MM.1S (cell line): ENCODE measurements at regions not wholly inside any gene's neighbourhood (a gene's known extent, or its start where the extent isn't known, plus 50 kb on each side); places are given as distances from the start of the nearest gene placed in this dataset.

Experiments
- DNase-seq: peaks from one replicate; pipeline ENCODE4 v3.0.0-alpha.2; 2015
- H2AFZ ChIP-seq: fragments of 300-600 bp; sonication (generic); 2 replicates; pipeline ENCODE4 v1.6.0; 2016; ENCODE audit warnings: antibody characterized with exemption, low read length
- H3F3A ChIP-seq: fragments of 300-600 bp; sonication (generic); 2 replicates; pipeline ENCODE4 v1.6.1; 2016; ENCODE audit warnings: mild to moderate bottlenecking, antibody characterized with exemption, low read length, moderate library complexity, mixed read lengths; ENCODE audit not compliant: insufficient read depth
- H3K27ac ChIP-seq: fragments of 300-600 bp; sonication (generic); 2 replicates; pipeline ENCODE4 v1.5.1; 2016; ENCODE audit warnings: mild to moderate bottlenecking, low read length
- H3K27me3 ChIP-seq: fragments of 300-600 bp; sonication (generic); replicated peaks from 2 replicates; pipeline ENCODE4 v1.6.0; 2016; ENCODE audit warnings: low read length; ENCODE audit not compliant: insufficient read depth
- H3K36me3 ChIP-seq: fragments of 300-600 bp; sonication (generic); replicated peaks from 2 replicates; pipeline ENCODE4 v1.6.1; 2016; ENCODE audit warnings: mild to moderate bottlenecking, low read length, mixed read lengths; ENCODE audit not compliant: insufficient read depth
- H3K4me1 ChIP-seq: fragments of 300-600 bp; sonication (generic); 2 replicates; pipeline ENCODE4 v1.6.1; 2016; ENCODE audit warnings: low read length, mixed read lengths
- H3K4me2 ChIP-seq: fragments of 300-600 bp; sonication (generic); 2 replicates; pipeline ENCODE4 v1.6.0; 2016; ENCODE audit warnings: low read depth, low read length
- H3K4me3 ChIP-seq: fragments of 300-600 bp; sonication (generic); 2 replicates; pipeline ENCODE4 v1.5.1; 2016; ENCODE audit warnings: low read length, mixed read lengths
- H3K79me2 ChIP-seq: fragments of 300-600 bp; sonication (generic); 2 replicates; pipeline ENCODE4 v1.6.1; 2016; ENCODE audit warnings: mixed run types, low read length, mixed read lengths
- H3K9ac ChIP-seq: fragments of 300-600 bp; sonication (generic); 2 replicates; pipeline ENCODE4 v1.6.1; 2016; ENCODE audit warnings: low read length, mixed read lengths
- H3K9me2 ChIP-seq: fragments of 300-600 bp; sonication (generic); replicated peaks from 2 replicates; pipeline ENCODE4 v1.6.1; 2016; ENCODE audit warnings: mild to moderate bottlenecking, low read length, mixed read lengths; ENCODE audit not compliant: insufficient read depth
- H3K9me3 ChIP-seq: fragments of 300-600 bp; sonication (generic); replicated peaks from 2 replicates; pipeline ENCODE4 v1.6.1; 2016; ENCODE audit warnings: mild to moderate bottlenecking, low read length, mixed read lengths; ENCODE audit not compliant: insufficient read depth
- H4K20me1 ChIP-seq: fragments of 300-600 bp; sonication (generic); 2 replicates; pipeline ENCODE4 v1.6.1; 2016; ENCODE audit warnings: mild to moderate bottlenecking, low read length, moderate library complexity, mixed read lengths; ENCODE audit not compliant: insufficient read depth
- CTCF ChIP-seq: fragments of 300-600 bp; sonication (generic); IDR thresholded peaks from 2 replicates; pipeline ENCODE4 v1.5.1; 2016; ENCODE audit warnings: antibody characterized with exemption, low read length, mixed read lengths
- EZH2 ChIP-seq: fragments of 300-600 bp; sonication (generic); optimal IDR thresholded peaks from 2 replicates; pipeline ENCODE3; 2017; ENCODE audit warnings: low read depth, mild to moderate bottlenecking, antibody characterized with exemption, low read length, mixed read lengths
- EZH2phosphoT487 ChIP-seq: fragments of 300-600 bp; sonication (generic); IDR thresholded peaks from 2 replicates; pipeline ENCODE4 v1.6.1; 2018; ENCODE audit warnings: antibody characterized with exemption, low read length

GRCh38 chr20:39243962-39244361, 281.8 kb downstream of the DHX35 start:
- Histone ChIP-seq H3K79me2 (no peaks in the 10 kb centered on the region), H3K36me3 (0 out of 2 replicates have a peak, but pooled peaks cover 3% of the 10 kb centered on the region), H3K4me1 (no peaks in the 10 kb centered on the region), H3F3A (no peaks in the 10 kb centered on the region), H3K9me3 (no peaks in the 10 kb centered on the region), H2AFZ (no peak overlapping the region), H3K27me3 (no peaks in the 10 kb centered on the region), H3K27ac (no peak overlapping the region), H3K9me2 (no peaks in the 10 kb centered on the region), H3K4me2 (no peak overlapping the region), H4K20me1 (no peaks in the 10 kb centered on the region), H3K4me3 (no peak overlapping the region), H3K9ac (no peak overlapping the region)
- DNase-seq, result no peak
- TF ChIP-seq EZH2, result no peak
- TF ChIP-seq EZH2phosphoT487, result no peak
- no peak for TF ChIP-seq CTCF

DNA sequence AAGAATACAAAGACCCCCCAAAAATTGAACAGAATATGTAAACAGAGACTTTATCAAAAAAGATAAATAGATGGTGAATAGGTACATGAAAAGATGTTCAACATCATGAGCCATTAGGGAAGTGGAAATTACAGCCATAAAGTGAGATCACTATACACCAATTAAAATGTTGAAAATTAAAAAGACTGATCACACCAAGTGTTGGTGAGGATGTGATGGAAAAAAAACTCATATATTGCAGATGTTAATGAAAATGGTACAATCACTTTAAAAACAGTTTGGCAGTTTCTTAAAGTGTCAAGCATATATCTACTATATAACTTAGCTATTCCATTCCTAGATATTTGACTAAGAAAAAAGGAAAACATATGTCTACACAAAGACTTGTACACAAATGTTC, 280.5 kb downstream of the DHX35 start:
- Histone ChIP-seq H3K9me3 (no peaks in the 10 kb centered on the region), H3F3A (no peaks in the 10 kb centered on the region), H3K4me1 (no peaks in the 10 kb centered on the region), H4K20me1 (no peaks in the 10 kb centered on the region), H3K36me3 (0 out of 2 replicates have a peak, but pooled peaks cover 3% of the 10 kb centered on the region), H3K4me2 (no peak overlapping the region), H3K9me2 (no peaks in the 10 kb centered on the region), H3K79me2 (no peaks in the 10 kb centered on the region), H3K27me3 (no peaks in the 10 kb centered on the region), H3K9ac (no peak overlapping the region), H3K27ac (no peak overlapping the region), H2AFZ (no peak overlapping the region), H3K4me3 (no peak overlapping the region)
- DNase-seq, result no peak
- TF ChIP-seq EZH2phosphoT487 (no peak), EZH2 (no peak), CTCF (no peak)

DNA sequence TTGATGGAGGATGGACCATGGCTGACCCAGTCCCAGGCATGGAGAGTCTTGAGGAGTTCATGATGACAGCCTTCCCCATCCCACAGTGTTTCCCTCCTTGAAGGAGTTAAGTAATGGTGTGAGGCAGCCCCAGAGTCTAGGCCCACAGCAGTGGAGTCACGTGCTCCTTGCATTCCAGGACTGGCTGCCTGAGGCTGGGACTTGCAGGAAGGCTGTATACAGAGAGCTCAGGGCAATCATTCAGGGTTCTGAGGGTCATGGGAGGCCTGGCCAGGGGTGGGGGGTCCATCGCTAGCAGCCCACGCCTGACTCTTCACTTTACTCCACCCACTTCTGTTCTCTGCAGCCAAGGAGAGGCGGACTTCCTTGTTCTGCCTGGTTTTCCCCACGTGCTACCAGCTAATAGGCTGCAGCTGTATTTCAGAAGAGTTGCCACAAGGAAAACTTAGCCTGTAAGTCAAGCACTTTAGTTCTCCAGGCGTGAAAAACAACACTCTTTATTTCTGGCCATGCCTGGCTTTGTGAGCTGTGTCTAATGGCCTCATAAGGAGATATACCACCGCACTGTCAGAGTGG, 272.5 kb downstream of the DHX35 start:
- Histone ChIP-seq H3K4me3 (no peak overlapping the region), H3F3A (no peaks in the 10 kb centered on the region), H3K9me3 (no peaks in the 10 kb centered on the region), H3K27ac (no peak overlapping the region), H3K4me2 (no peak overlapping the region), H3K79me2 (no peaks in the 10 kb centered on the region), H4K20me1 (no peaks in the 10 kb centered on the region), H3K36me3 (no peaks in the 10 kb centered on the region), H2AFZ (no peak overlapping the region), H3K4me1 (no peaks in the 10 kb centered on the region), H3K9ac (no peak overlapping the region), H3K9me2 (no peaks in the 10 kb centered on the region), H3K27me3 (no peaks in the 10 kb centered on the region)
- DNase-seq, result no peak
- no peak for TF ChIP-seq EZH2
- TF ChIP-seq EZH2phosphoT487, result no peak
- no peak for TF ChIP-seq CTCF
